GM21515 (cell line): ENCODE measurements at regions not wholly inside any gene's neighbourhood (a gene's known extent, or its start where the extent isn't known, plus 50 kb on each side); places are given as distances from the start of the nearest gene placed in this dataset.

ENCODE experiments used
- ATAC-seq: cut with Tn5 transposase; IDR thresholded peaks from one replicate; pipeline ENCODE4 v1.9.1; 2021; ENCODE audit not compliant: unreplicated experiment

DNA sequence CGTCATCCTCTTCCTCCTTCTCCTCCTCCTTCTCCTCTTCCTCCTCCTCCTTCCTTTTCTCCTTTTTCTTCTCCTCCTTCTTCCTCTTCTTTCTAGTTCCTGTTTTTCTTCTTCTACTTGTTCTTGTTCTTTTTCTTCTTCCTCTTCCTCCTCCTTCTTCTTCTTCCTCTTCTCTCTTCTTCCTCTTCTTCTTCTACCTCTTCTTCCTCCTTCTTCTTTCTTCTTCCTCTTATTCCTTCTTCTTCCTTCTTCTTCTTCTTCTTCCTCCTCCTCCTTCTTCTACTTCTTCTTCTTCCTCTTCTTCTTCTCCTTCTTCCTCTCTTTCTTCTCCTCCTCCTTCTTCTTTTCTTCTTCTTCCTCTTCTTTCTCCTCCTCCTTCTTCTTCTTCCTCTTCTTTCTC is 310.2 kb upstream of the LMCD1 start:
- no peak for ATAC-seq

DNA sequence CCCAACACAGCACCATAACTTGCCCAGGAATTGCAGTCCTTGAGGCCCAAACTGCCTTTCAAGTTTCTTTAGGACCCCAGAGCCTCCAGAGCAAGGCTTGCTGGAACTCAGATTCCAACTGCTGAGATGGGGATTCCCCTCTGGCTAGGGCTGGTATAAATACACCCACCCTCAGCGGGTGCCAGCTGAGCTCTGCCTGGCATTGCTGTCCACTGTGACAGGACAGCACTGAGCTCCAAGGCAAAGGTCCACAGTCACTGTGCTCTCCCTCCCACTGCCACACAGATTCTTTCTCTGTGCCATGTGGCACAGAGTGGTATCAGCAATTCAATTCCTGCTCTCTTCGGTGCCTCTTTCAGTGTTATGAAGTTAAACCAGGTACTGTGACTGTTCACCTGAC is 304.2 kb upstream of the LMCD1 start:
- no peak for ATAC-seq

DNA sequence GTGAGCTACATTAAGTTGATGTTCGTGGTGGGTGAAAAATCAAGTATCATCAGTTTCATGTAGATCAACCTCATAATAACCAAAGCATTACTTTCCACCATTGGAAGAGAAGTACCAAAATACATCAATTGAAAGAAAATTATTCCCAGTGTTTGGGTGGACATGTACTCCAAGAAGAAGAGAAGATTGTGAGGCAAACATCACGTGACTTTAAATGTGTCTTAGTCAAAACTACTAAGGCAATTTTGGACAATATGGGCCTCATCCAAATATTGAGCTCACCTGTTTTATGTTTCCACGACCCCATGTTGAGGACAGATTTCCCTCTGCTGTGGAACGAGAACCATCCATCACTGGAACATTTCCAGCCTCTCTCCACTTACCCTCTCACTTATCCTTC is 303.0 kb upstream of the LMCD1 start:
- ATAC-seq, result no peak

DNA sequence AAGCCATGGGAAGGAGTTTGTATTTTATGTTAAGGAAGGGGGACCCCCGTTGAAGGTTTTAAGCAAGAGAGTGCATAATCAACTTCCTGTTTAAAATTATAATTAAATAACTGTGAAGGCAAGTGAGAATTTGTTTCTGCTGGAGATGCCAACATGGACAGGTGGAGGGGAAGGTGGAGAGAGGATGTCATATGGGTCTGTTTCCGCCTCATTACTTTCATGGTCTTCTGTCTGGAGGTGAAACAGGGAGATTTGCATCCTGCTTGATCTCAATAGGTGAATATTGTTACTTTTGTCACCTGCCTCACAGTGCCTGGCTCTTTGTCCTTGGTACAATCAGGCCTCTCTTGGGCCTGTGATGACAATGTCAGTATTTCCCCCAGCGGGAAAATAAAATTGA is 300.6 kb upstream of the LMCD1 start:
- no peak for ATAC-seq

DNA sequence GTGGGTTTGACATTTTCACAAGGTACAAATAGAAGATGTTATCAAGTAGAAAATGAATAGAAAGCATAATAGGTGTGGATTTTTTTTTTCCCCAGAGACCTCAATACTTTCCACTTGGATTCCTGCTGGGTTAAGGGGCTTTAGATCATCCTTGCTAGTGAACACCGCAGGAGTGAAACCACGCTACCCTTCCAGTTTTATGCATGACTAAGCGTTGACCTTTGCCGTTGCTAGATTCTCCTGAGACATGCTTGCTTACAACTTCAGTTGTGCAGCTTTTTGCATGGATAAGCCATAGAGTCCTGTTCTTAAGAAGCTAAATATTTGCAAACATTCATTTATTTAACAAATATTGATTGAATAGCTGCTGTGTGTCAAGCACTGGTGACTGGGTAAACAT is 299.7 kb upstream of the LMCD1 start:
- ATAC-seq, result no peak

DNA sequence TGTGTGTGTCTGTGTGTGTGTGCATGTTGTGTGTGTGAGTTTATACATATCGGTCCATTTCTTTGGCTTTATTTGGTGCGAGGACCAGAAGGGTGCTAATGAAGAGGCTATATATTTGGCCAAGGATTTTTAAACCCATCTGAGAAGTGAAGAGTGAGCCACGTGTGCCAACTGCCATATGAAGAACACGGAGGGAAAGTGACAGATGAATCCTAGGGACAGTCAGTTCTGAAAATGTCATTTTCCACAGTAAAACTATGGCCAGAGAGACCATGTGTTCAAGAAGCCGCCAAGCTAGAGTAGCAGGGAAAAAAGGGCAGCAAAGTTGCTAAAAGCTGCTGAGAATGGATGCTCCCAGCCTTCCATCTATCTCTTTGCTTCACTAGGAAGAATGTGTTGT is 297.3 kb upstream of the LMCD1 start:
- ATAC-seq, result no peak

DNA sequence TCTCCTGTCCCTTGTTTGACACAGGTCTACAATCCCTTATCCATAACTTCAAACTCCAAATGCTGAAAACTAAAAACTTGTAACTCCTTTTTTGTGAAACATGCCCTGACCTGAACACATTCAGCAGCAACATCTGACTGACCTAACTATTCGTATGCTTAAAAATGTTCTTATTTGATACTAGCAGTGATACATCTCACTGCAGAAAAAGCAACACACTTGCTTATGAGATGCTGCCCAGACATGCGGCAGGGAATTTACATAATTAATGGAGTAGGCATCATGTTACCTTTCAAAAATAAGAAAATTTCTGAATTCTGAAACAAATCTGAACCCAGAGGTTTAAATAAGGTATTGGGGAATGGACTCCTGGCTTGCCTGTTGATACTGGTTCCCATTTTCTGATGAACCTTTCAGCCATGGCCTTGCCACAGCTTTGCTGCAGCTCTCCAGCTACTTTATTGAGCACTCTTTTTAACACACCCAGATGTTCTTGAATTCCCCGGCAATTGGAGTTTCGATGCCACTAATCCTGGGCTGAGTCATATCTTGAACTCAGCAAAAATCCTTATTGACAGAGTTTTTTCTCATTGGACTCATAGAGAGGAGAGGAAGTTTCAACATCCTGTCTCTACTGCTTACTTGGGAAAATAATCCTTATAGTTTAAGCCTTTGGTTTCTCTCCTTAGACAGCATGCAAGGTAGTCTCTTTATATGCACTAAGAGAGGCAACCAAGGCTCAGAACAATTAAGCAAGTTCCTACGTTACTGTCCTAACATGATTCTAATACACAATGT is 296.6 kb upstream of the LMCD1 start:
- no peak for ATAC-seq

DNA sequence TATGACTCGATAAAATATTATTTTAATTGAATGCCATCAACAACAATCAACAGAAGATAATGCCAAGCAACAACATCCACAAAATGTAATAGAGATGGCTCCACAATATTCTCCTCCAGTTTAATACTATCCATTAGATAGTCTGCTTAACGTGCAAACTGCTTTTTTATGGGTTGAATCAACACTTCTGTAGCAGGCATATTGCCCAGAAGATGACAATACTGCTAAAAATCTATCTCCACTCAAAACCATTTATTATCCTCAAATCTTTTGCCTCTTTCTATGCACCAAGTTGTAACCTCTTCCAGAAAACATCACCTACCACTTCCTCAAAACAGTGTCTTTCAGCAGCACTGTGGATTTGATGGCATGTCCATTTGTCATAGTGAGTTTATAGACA is 295.7 kb upstream of the LMCD1 start:
- no peak for ATAC-seq

DNA sequence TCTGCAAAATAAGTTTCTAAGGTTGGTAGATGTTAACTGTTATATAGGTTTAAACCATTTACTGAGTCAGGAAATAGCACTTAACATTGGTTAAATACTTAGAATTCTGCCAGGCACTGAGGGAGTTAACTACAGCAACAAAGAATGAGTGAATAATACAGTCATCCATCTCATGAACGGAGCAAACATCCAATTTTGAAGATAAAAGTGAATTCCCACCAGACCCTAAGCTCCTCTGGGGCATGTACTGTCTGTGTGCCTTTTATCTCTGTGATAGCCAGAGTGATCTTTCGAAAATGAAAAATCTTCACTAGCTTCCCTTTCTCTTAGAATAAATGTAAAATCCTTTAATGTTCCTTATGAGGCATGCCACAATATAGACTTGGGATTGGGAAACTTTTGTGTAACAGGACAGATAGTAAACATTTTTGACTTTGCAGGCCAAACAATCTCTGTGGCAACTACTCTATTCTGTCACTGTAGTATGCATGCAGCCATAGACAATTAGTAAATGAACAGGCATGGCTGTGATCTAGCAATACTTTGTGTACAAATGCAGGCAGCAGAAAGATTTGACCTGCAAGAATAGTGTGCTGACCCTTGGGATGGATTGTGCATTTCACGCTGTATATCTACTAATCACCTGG is 294.5 kb upstream of the LMCD1 start:
- ATAC-seq, result no peak

DNA sequence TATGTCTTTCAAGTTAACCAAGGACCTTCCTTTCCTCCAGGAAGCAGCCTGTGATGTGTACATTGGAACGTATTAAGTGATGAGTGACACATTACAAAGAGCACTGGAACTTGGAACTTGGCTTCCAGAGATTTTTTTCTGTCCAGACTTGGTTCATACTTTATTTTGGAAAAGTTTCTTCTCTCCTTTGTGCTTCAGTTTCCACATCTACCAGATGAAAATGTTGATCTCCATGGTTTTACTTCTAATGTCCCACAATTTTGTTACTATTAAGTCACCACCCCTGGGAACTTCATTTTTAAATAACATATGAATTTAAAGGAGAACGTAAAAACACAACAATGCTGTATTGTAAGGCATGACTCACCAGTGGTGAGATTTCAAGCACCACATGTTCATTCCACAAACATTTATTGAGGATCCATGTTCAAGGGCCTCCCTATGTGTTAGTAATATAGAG is 290.7 kb upstream of the LMCD1 start:
- ATAC-seq, result no peak

DNA sequence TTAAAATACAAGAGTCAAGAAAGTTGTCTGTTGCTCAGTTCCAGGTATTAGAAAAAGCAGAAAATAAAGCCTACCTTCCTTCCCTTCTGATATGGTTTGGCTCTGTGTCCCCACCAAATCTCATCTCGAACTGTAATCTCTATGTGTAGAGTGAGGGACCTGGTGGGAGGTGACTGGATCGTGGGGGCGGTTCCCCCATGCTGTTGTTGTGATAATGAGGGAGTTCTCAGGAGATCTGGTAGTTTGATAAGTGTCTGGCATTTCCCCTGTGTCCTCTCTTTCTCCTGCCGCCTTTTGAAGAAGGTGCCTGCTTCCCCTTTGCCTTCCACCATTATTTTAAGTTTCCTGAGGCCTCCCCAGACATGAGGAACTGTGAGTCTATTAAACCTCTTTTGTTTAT is 288.8 kb upstream of the LMCD1 start:
- ATAC-seq, result no peak

DNA sequence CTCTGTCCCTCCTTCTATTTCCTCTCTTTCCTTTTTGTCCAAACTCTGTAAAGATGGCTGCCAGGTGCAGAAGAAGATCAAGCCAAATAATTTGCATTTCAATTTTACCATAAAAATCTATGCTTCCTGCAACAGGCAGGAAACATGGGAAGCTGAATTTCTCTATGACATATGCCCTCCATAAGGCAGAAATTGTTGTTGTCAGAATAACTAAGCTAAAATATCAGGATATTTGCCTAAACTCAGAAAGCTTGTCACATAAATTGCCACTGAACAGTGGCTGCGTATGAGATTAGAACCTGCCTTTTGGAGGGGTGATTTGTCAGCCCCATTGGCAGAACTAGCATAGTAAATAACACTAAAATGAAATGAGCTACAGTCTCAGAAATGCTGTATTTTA is 288.3 kb upstream of the LMCD1 start:
- ATAC-seq, result no peak

DNA sequence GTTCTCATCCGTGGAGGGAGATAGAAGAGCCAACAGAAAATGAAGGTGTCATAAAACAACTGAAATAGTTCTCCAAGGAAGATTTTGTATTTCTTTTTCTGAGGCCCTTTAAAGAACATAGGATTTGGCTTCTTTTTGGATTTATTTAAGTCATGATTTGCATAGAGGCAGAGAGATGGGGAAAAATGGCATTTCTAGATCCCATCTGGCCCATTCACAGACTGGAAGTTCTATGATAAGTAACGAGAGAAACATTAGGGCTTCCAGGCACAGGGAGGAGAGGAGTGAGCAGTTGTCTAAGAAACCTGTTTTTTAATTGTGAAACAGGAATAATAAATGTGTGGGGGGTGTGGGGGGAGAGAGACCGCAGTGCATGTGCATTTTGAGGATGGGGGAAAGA is 285.8 kb upstream of the LMCD1 start:
- ATAC-seq, result no peak

DNA sequence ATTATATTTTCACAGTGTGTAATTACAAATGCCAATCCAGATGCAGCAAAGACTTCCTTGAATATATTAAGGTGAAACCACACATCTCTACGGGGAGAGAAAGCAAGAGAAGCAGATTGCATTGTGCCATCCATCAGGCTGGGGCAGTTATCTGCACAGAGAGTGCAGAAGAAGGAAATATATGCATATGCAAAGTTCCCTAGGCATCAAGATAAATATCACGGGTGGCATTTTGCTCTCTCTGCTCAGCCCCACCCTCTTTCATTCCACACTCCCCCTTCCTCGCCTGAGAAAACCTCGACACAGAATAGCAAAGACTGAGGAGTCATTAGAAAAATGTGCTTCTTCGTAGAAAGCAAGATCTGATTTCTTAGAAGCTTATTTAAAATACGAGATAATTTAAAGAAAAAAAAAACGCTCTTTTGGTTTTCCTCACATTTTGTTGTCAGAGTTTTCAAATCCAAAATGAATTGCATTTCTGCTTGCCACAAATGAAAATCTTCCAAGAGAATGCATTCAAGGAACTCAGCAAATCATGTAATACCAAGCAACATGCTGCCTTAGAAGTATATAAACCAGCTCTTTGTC is 283.2 kb upstream of the LMCD1 start:
- ATAC-seq, result no peak

DNA sequence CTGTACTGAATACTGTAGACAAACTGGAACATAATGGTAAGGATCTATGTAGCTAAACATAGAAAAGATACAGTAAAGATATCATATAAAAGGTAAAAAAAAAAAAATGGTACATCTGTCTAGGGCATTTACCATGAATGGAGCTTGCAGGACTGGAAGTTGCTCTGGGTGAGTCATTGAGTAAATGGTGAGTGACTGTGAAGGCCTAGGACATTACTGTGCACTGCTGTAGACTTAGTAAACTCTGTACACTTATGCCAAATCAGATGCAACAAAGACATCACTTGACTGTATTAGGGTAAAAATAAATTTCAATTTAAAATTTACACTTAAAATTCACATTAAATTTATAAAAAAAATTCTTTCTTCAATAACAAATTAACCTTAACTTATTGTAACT is 281.3 kb upstream of the LMCD1 start:
- no peak for ATAC-seq

DNA sequence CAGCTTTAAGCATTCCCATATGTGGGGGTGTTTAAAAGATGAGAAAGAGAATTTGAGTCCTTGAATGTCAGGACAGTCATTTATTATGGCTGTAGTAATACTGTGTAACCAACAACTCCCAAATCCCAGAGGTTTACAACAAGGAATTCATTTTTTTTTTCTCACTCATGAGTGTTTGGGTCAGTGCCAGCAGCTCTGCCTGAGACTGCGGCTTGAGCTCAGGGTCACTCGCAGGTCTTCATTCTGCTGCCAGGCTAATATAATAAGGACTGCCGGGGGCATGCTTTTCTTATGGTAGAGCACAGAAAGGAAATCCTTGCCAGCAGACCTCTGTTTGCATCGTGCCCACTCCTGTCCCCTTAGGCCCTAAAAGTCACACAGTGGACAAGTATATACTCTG is 277.9 kb upstream of the LMCD1 start:
- no peak for ATAC-seq

DNA sequence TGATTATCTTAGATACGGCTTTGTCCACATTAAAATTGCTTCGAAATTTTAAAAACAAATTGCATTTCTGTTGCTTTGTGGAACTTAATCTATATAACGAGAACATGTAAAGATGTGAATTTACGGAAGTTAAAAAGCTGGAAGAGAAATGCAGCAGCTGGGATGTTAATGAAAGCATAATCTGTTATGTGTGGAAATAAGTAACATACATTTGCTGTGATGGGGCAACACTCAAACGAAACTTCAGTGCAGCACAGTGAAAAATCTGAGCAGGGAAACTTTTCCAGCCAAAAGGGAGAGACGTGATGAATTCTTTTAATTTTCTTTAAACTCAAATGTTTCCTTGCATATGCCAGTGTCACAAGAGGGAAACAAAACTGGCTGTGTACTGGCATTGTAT is 276.7 kb upstream of the LMCD1 start:
- no peak for ATAC-seq

DNA sequence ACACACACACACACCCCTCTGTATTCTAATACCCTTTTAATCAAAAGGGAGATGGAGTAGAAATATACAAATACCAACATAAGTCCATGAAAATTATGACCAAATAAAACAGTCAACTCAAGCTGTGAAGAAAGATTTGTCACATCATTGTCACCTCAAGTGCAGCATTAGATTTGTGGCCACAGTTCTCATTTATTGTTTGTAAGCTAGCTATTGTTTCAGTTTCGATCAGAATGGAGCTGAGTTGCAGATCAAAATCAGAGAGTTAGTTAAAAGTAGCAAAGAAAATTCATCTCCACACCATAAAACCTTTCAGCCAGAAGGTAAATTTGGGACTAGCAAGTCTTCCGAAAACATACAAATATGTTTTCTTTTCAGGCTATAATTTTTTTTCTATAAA is 267.7 kb upstream of the LMCD1 start:
- no peak for ATAC-seq

DNA sequence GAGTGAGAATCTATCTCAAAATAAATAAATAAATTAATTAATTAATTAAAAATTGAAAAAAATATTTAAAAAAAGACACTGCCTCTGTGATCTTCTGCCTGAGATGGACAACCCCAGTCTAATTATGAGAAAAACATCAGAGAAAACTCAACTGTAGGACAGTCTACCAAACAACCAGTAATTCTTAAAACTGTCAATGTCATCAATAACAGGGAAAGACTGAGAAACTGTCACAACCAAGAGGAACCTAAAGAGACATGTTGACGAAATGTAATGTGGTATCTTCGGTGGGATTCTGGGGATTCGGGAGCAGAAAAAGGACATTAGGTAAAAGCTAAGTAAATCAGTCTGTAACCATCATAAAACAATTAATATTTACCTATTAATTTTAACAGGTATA is 265.4 kb upstream of the LMCD1 start:
- ATAC-seq, result no peak

DNA sequence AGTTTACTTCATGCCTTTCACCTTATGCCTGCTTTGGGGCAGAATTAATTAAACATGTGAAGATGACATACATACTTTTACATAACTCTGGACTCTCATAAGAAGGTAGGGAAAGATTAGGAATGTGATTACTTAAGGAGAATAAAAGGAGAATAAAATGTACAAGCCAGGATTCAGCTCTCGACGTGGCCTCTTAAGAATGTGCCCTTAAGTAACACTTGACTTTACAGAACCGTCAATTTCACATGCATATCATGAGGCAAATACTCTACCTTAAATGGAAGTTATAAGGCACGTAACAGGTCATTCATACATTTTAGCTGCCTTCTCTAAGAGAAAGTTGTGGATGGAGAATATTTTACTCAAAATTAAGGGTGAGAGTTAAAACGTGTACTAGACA is 263.7 kb upstream of the LMCD1 start:
- no peak for ATAC-seq

DNA sequence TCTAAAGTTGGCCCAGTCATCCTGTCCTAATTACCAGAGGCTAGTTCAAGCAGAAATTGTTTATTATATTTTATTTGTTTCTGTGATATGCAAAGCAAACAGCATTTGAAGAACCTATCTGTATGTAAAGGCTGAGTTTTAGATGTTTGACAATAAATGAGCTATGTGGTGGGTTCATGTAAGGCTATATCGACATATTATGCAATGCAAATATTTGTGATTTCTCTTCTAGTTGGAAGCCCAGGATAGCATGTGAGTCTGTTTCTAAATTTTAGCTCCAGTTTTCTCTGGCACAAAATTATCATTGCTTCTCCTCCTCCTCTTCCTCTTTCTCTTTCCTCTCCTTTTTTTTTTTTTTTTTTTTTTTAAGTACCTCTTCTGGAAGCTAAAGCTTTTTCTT is 263.2 kb upstream of the LMCD1 start:
- ATAC-seq, result no peak

DNA sequence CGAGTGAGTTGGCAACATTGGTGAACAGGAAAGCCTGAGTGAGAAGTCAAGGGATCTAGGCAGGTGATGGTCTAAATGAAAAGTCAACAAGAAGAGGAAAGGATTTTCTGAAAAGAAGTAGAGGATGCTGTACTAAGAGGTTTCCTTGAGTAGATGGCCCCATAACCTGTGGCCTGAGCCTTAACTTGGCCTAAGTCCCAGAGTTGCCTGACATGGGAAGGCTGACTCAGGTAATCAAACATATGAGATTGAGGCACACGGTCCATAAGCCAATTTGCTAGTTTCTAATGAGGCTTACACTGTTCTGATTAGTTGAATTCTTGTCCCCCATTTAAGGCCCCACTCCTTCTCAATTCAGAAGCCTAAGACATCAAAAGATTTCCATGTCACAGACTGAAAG is 262.5 kb upstream of the LMCD1 start:
- ATAC-seq, result no peak
